Renal pelvis (tissue), 1 donor: ENCODE measurements at regions not wholly inside any gene's neighbourhood (a gene's known extent, or its start where the extent isn't known, plus 50 kb on each side); places are given as distances from the start of the nearest gene placed in this dataset.

Experiments
- DNase-seq: peaks from one replicate; pipeline ENCODE4 v3.0.0-alpha.2; 2013

DNA sequence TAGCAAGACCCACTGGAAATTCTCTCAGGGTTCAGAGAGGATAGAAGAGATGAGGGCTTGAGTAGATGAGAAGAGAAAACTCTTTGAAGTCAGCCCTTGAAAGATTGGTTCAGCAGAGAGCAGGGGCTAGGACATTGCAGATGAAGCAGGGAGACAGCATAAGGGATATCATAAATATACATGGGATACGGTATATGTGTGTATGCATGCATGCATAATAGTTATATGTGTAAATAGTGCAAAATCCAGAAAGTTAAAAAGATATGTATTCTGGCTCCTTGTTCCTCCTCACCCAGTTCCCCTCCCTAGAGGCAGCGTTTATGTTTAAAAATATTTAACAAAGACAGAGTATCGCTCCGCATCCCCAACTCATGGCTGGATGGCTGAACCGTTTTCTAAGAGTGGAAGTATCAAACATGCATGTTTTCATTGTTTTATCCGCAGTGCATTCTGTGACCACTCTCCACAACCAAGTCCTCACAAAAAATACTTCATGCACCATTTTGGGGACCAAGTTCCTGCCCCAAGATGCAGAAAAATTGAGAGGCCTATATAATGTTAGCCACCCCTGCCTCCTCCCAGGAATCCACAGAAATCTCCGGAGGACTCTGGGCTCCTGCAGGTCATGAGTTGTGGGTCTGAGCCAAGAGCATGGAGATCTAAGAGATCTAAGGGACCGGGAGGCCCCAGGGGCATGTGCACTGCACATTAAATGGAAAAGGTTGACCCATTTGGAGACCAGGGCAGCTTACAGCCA lies 119.5 kb downstream of the MTX3 start:
- DNase-seq = no peak

DNA sequence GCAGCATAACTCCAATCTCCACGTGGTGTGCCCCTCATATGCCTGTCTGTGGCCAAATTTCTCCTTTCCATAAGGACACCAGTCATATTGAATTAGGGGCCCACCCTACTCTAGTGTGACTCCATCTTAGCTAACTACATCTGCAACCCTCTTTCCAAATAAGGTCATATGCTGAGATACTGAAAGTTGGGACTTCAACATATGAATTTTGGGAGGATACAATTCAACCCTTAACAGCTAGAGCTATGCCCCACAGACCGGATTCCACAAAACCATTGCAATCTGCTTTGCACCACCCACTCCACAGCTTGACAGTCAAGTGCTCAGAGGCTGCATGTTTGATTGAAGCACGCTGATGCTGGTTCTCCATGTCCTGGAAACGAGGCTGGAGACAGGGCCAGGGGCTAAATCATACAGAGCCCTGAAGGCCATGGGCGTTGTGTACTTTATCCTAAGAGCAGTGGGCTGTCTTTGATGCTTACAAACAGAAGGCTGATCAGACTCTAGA lies 122.8 kb downstream of the MTX3 start:
- no peak for DNase-seq

DNA sequence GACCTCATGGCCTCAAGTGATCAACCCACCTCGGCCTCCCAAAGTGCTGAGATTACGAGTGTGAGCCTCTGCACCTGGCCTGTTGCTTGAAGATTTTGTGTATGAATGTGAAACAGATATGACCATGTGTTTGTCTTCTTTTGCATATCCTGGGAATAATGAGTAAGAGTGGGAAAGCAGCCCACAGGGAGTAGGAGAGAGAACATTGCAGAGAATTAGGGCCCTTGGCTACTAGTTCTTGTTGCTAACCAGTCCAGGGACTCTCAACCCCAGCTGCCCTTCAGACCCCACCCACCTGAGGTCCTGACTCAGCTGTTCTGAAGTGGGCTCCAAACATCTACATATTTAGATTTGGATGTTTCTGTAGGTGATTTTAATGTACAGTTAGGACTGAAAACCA lies 125.5 kb downstream of the MTX3 start:
- no peak for DNase-seq

DNA sequence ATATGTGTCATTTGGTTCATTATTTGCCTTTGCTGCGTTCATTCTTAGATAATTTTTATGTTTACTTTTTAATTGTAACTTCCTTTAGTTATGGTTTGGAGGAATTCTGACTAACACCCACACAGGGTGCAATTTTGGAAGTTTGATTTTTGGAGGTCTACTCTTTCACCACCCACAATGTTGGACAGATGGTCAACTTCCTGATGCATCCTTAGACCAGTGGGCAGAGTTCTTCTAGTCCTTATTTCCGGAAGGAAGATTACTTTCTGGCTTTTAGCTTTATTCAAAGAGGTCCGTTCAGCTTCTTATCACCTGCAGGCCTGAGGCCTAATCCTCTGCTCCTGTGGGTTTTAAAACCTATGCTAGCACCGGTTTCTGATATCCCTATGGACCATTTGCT lies 126.7 kb downstream of the MTX3 start:
- DNase-seq = no peak

DNA sequence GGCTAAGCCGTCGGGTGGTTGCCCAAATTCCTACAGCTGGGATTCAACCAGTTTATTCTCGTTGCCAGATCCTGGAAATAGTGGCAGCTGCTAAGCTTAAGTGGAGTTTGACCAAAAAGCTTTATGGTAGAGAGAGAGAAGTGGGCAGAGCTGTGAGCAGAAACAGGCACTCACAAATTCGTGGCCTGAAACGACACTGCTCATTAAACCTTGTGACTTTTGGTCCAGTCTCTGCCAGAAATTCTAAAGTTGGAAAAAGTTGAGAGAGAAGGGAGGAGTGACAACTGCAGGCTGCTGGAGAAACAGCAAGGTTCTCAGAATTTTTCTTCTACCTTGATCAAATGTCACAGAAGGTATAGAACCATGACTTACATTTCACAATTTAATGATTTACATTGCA lies 131.5 kb downstream of the MTX3 start:
- DNase-seq = no peak

DNA sequence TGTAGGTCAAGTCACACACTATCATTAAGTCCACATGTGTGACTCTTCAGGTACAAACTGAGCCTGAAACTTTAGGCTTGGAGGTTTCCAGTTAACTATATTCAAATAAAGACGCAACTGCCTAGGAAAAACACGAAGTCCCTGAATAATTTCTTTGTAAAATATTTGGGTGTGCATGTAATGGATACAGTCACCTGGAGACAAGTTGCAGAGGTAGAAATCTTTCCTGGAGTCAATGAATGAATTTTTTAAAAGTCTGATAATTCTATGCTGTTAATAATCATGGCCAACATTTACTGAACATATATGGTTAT lies 132.7 kb downstream of the MTX3 start:
- no peak for DNase-seq

DNA sequence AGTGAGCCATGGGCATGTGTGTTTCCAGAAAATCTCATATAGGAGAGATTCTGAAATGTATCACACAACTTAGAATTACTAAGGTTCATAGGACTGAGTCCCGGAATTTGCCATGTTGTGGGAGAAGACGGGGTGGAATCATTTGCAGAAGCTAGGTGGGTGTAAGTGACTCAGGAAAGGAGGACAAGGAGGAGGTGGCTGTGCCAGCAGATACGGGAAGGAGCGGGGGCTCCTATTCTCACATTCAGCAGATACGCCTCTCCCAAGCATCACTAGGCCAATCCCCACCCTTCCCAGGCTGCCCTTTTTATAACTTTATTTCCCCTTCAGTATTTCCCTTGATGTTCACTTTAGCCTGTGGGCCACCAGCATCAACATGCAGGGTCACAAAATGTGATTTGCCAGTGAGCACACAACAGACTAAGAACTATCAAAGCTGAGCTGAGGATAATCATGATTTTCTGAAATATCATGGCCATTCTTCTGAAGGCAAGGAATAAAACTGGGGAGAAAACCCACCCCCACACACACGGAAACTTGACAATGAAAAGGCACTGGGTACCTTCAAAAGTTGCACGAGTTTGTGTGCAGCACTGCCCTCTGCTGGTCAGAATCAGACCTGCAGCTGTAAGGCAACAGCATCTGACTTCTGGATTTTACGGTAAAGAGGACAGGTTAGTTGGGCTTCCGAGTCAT lies 133.2 kb downstream of the MTX3 start:
- peak; percentile 67 for DNase-seq

DNA sequence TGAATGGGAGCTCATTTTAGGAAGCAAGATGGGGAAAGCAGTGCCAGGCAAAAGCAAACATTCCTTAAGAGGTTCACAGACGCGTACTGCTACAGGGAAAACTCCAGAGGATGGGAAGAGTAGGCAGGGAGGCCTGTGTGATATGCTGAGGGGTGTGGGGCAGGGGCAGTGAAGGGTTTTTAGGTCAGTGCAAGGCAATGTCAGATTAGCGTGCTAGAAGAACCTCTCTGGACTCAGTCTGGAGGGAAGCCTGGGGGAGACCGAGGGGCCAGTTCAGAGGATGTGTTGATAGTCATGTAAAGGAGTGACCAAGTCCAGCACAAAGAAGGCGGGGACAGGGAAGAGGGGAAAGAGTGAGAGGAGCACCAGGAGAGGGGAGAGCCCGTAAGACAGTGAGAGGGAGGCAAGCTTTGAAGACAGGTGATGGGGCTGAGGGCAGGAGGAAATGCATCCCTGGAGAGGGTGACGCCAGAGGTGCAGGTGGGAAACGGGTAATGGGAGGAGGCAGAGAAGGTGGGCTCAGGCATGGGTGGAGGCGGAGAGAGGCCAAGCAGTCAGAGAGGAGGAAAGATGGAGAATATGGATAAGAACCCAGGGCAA lies 134.5 kb downstream of the MTX3 start:
- DNase-seq = no peak

DNA sequence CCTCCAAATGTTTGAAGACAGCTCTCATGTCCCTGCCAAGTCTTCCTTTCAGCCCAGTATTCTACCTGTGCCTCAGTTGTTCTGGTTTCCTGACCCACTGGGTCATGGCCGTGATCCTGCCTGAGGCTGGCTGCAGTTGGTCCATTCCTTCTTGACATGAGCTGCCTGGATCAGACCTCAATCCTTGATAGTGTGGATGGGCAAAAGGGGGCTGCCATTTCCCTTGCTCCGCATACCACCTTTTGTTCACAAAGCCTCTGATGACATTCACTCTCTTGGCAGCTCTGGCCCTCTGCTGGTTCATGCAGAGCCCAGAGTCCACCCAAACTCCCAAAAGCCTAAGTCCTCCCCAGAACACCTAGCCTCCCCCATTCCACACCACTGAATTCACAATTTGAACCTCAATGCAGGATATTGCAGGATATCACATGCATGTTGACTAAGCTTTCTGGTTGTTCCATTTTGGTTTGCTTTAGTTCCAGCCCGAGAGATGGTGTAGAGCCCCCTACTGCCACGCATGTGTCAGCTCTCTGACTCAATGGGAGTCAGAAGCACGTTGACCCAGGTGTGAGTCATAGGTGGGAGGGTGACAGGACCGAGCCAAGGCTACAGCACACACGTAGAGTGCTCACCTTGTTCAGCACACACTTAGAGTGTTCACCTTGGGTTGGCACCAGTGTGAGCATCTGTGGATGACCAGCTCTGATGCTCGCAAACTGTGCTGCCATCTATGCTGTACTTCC lies 137.2 kb downstream of the MTX3 start:
- DNase-seq = no peak

DNA sequence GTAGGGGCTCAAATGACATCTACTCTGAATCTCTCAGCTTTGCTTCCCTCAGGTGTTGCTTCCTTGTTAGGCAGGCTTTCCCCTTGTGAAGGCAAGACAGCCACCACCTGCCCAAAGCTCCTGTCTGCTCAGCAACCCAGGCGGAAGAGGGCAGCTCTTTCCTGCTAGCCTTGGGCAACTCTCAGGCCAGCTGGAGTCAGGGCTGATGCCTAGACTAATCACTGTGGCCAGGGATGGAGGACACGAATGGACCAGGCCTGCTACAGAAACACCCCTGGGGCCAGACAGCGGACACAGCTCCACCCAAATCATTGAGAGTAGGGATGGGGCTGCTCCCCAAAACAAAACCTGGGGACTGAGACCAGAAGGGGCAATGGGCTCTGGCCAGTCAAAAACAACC lies 138.0 kb downstream of the MTX3 start:
- DNase-seq = no peak

DNA sequence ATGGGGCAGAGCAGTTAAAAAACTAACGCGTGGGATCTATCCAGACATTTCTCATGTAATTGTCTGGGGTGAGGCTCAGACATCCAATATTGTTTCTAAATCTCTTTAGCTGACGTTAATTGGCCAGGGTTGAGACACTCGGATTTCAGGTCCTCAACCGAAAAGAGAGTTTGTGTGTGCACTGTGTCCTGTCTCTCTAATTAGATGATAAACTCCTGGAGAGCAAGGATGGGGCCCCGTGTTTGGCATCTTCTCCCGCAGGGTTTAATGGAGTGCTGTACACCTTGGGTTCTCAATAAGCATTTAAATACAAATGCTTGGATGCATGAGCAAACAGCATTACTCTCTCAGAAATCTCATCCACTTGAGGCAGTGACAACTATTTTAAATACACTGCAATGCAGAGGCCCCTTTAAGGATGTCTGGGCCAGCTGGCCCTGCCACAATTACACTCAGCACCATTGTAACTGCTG lies 139.6 kb downstream of the MTX3 start:
- no peak for DNase-seq

DNA sequence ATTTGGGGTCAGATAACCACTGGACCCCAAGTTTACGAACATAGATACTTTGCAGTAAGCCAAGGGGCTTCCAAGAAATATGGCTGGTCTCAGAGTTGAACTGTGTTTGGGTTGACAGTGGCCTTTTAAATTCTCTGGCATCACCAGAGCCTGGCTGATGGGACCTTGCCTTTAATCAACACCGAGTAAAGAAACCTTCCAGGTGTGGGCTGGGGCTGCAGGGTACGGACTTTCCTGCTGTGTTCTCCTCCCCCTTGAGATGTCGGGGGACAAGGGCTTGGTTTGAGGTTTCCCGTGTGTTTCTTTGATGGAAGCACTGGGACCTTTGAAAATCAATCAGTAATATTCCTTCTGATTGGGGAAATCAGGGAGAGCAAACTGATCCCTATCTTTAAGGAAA lies 140.1 kb downstream of the MTX3 start:
- no peak for DNase-seq

DNA sequence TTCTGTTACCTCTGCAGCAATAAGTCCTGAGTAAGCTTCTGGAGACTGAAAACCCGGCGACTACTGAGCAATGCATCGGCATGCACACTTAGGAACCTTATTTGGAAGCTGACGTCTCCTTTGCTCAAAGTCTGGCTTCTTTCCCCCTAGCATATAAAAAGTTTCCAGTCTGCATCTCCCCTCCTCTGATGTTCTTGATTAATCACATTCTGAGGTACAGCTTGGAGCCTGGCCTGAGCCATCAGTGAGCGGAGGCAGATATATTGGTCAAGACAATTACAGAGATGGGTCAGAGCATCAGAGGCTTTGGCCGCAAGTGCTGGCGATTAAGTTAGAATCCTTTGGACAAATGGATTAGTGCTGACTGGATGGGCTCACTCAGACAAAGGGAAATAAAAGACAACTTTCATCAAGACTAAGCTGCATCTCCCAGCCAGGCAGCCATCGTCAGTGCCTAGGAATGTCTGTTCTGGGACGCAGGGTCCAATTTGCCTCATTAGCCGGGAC lies 140.7 kb downstream of the MTX3 start:
- no peak for DNase-seq

DNA sequence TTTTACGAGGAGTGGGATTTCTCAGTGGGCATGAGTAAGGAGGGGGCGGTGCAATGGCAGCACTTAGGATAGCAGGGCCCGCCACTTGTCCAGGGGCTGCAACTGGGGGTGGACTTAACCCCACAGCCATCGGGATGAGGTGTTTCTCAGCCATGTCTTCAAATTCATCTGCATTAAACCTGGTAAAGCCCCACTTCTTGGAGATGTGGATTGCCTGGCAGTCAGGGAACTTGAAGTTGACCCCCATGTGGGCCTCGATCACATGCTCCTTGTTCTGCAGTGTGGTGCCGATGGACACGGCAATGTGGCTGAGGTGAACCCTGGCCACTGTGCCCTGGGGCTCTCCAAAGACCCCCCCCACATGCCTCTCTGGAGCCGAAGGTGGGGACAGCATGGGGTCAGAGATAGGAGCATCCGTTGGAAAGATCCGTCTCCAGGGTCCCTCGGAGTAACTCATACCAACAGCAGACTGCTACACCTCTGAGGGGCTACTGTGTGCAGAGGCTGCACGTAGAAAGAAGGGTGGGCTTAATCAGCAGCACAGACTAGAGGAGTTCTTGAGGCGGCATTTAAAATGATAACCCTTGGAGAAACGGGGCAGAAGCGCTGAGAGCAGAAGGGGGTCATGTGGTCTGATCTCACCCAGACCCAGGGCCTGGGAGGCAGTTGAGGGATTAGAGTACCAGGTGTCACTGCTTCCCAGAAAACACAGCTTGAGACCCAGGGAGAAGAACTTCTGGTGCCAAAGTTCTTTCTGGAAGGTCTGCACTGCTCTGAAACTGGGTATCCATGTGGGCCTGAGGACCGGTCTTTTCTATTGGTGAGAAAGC lies 141.4 kb downstream of the MTX3 start:
- no peak for DNase-seq
